Breast epithelium (tissue), 4 donors: ENCODE measurements at regions not wholly inside any gene's neighbourhood (a gene's known extent, or its start where the extent isn't known, plus 50 kb on each side); places are given as distances from the start of the nearest gene placed in this dataset.
"Not testable (repeated sequence)": the region's sequence is repeated elsewhere in the genome, so short reads cannot be mapped to it uniquely, and the experiment has no call there.

Source experiments
- DNase-seq, 2 donors: peaks; one replicate each; pipeline ENCODE4 v3.0.0-alpha.2; 2019; ENCODE audit warnings: low spot score in 2 of 2
- H3K27ac ChIP-seq, 2 donors: fragments of 200-600 bp; sonication (generic) in 1 of 2; one replicate each; pipeline ENCODE4 v1.5.1; 2016 to 2019; ENCODE audit warnings: mild to moderate bottlenecking in 1 of 2
- H3K27me3 ChIP-seq, 2 donors: fragments of 200-600 bp; sonication (generic) in 1 of 2; one replicate each; pipeline versions ENCODE4 v1.5.1 to v1.6.0; 2017 to 2019; ENCODE audit warnings: control low read depth in 1 of 2, mild to moderate bottlenecking in 1 of 2
- H3K36me3 ChIP-seq: fragments of 200-600 bp; one replicate; pipeline ENCODE4 v1.5.1; 2019
- H3K4me1 ChIP-seq, 2 donors: fragments of 200-600 bp; sonication (generic); one replicate each; pipeline ENCODE4 v1.5.1; 2016 to 2019; ENCODE audit warnings: control low read depth in 1 of 2
- H3K4me3 ChIP-seq, 3 donors: fragments of 200-600 bp; sonication (generic); 1 replicate in 2 of 3; 2 replicates in 1 of 3; pipeline ENCODE4 v1.5.1; 2016 to 2019; ENCODE audit warnings: mild to moderate bottlenecking in 3 of 3, moderate library complexity in 2 of 3
- H3K9me3 ChIP-seq, 2 donors: fragments of 200-600 bp; sonication (generic) in 1 of 2; one replicate each; pipeline ENCODE4 v1.5.1; 2016 to 2019; ENCODE audit warnings: control low read depth in 1 of 2
- POLR2A ChIP-seq: fragments of 450-650 bp; IDR thresholded peaks from one replicate; pipeline ENCODE4 v1.6.1; 2016; ENCODE audit warnings: antibody characterized with exemption, mild to moderate bottlenecking, moderate library complexity
- POLR2AphosphoS5 ChIP-seq, 3 donors: sonication (generic); formaldehyde crosslinking; IDR thresholded peaks; one replicate each; pipeline ENCODE4 v1.6.1; 2017; ENCODE audit warnings: antibody characterized with exemption in 3 of 3
- intact Hi-C: fragments of 100-400 bp; cut with DNase I; formaldehyde crosslinking; loops from one replicate; pipeline ENCODE4 v1.15.1; 2023; ENCODE audit warnings: low total_unique reads
- TF ChIP-seq, protein P1 (sequence below), 3 donors: fragments of 450-650 bp; IDR thresholded peaks; one replicate each; pipeline ENCODE4 v1.5.1; 2016 to 2017; ENCODE audit warnings: antibody characterized with exemption in 3 of 3, mild to moderate bottlenecking in 3 of 3, moderate library complexity in 3 of 3

DNA sequence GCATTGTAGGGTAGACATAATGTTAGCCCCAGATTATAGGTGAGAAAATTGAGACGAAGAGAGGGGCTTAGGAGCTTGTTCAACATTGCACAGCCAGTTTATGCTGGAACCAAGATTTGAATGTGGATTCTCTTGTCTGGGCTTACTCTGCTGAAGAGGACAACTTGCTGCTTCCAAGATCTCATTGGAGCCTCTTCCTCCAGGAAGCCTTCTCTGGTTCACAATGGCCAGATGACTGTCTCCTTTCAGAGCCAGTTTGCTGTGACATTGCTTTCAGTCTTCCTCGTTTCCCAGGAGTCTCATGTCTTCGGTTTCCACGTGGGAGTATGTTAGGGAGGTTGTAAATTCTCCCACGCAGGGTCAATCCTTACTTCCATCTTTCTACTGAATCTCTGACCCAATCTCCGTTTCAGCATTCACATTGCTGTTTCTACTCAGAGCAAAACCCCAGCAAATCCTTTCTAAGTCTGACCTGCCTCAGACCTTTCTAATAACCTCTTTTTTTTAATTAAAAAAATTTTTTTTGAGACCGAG lies 62.2 kb upstream of the LHX5 start:
- no peaks in the 10 kb centered on the region for H3K36me3 ChIP-seq
- no peaks in the 10 kb centered on the region for H3K4me1 ChIP-seq
- H3K9me3 ChIP-seq, result no peaks in the 10 kb centered on the region
- TF ChIP-seq POLR2A, result no peak
- TF ChIP-seq, protein P1, sequence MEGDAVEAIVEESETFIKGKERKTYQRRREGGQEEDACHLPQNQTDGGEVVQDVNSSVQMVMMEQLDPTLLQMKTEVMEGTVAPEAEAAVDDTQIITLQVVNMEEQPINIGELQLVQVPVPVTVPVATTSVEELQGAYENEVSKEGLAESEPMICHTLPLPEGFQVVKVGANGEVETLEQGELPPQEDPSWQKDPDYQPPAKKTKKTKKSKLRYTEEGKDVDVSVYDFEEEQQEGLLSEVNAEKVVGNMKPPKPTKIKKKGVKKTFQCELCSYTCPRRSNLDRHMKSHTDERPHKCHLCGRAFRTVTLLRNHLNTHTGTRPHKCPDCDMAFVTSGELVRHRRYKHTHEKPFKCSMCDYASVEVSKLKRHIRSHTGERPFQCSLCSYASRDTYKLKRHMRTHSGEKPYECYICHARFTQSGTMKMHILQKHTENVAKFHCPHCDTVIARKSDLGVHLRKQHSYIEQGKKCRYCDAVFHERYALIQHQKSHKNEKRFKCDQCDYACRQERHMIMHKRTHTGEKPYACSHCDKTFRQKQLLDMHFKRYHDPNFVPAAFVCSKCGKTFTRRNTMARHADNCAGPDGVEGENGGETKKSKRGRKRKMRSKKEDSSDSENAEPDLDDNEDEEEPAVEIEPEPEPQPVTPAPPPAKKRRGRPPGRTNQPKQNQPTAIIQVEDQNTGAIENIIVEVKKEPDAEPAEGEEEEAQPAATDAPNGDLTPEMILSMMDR (IDR thresholded peaks at IDR 0.05), result no peak
- no peak for TF ChIP-seq POLR2AphosphoS5 (IDR thresholded peaks at IDR 0.05)
- intact Hi-C loops, result no loop called here
- no peak overlapping the region for H3K27ac ChIP-seq
- no peak for DNase-seq
- no peak overlapping the region for H3K4me3 ChIP-seq
- peaks cover 0 to 47% of the 10 kb centered on the region in 2 donors for H3K27me3 ChIP-seq

DNA sequence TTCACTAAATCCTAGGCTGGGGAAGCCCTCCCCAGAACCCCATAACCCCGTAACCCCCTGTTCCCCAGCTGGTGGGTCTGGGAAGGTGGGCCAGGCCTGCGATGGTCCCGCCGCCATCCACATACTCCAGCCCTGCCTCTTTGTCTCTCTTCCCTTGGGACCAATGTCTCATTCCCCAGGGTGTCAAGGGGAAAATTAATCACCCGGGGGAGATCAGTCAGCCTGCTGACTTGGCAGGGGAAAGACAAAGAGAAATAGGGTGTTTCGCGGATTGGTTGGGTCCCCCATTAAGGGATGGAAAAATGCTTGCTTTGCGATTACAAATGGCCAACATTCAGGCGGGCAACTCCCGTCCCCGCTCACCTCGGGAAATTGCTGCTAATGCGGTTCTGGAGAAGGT lies 60.6 kb upstream of the LHX5 start:
- Histone ChIP-seq H3K4me1 (no peaks in the 10 kb centered on the region), H3K36me3 (no peaks in the 10 kb centered on the region), H3K27me3 (peaks cover 0 to 60% of the 10 kb centered on the region in 2 donors), H3K9me3 (no peaks in the 10 kb centered on the region), H3K4me3 (no peak overlapping the region), H3K27ac (no peak overlapping the region)
- intact Hi-C loops, result no loop called here
- no peak for DNase-seq
- TF ChIP-seq POLR2A (no peak), POLR2AphosphoS5 (IDR thresholded peaks at IDR 0.05) (no peak)
- TF ChIP-seq, protein P1 (IDR thresholded peaks at IDR 0.05), result no peak

DNA sequence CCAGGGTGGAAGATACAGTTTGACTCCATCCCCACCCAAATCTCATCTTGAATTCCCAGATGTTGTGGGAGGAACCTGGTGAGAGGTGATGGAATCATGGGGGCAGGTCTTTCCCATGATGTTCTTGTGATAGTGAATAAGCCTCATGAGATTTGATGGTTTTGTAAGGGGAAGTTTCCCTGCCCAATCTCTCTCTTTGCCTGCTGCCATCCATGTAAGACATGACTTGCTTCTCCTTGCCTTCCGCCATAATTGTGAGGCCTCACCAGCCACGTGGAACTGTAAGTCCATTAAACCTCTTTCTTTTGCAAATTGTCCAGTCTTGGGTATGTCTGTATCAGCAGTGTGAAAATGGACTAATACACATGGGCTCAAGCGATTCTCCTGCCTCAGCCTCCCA lies 59.4 kb upstream of the LHX5 start:
- H3K36me3 ChIP-seq, H3K27ac ChIP-seq, H3K4me1 ChIP-seq, H3K4me3 ChIP-seq, intact Hi-C loops, DNase-seq, H3K9me3 ChIP-seq: not testable (repeated sequence)
- H3K27me3 ChIP-seq, result peaks cover 0 to 56% of the 10 kb centered on the region in 2 donors

DNA sequence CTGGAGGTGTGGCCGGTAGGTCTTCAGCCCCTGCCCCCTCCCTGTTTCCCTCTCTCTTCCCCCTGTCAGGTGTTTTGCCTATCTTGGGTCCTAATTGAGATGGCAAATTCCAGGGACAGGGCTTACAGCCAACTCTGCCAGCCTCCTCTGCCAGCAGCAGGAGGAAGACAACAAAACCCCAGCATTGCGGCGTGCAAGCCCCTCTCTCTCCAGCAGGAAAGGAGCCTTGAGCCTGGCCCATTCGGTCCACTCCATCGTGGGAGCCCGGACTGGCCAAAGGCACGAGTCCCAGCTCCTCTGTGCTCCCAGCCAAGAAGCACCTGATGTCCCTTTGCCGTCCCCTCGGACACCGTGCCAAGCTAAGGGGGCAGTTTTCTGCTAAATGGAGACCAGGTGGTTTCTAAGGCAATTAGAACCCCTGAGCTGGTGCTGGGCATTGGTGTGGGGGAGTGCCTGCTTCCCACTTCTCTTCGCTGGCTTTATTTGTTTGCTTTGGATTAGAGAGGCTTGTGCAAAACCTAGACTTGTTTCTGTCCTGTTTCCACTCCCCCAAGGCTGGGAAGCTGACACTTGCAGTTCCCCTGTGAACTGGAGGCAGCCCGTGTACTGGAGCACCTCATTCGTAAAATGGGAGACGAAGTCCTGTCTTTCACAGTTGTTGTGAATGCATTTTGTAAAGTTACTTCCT lies 57.1 kb upstream of the LHX5 start:
- no peak overlapping the region for H3K4me3 ChIP-seq
- H3K9me3 ChIP-seq, result no peaks in the 10 kb centered on the region
- no peaks in the 10 kb centered on the region for H3K4me1 ChIP-seq
- no peak for TF ChIP-seq POLR2A
- intact Hi-C loops, result no loop called here
- peaks cover 0 to 54% of the 10 kb centered on the region in 2 donors for H3K27me3 ChIP-seq
- no peak overlapping the region for H3K27ac ChIP-seq
- DNase-seq, result no peak
- H3K36me3 ChIP-seq, result no peaks in the 10 kb centered on the region

DNA sequence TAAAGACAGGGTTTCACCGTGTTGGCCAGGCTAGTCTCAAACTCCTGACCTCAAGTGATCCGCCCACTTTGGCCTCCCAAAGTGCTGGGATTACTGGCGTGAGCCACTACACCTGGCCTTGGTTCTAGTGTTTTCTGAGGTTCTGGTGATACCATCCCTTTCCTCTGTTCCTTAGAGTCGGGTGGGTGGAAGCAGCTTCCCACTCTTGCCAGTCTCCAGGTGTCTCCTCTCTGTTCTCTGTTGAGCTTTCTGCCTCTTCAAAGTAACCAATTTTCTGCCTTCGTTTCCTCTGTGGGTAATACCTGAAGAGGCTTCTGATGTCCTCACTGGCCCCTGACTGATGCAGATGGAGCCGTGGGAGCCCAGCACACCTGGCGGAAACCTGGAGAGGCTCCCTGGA lies 53.4 kb upstream of the LHX5 start:
- peaks cover 0 to 67% of the 10 kb centered on the region in 2 donors for H3K27me3 ChIP-seq
- no peak for TF ChIP-seq POLR2AphosphoS5 (IDR thresholded peaks at IDR 0.05)
- TF ChIP-seq, protein P1 (IDR thresholded peaks at IDR 0.05), result no peak
- no peak for TF ChIP-seq POLR2A
- H3K36me3 ChIP-seq, result no peaks in the 10 kb centered on the region
- no peaks in the 10 kb centered on the region for H3K9me3 ChIP-seq
- no peak overlapping the region for H3K27ac ChIP-seq
- no peak overlapping the region for H3K4me3 ChIP-seq
- no peak for DNase-seq
- intact Hi-C loops, result no loop called here
- H3K4me1 ChIP-seq, result no peaks in the 10 kb centered on the region

DNA sequence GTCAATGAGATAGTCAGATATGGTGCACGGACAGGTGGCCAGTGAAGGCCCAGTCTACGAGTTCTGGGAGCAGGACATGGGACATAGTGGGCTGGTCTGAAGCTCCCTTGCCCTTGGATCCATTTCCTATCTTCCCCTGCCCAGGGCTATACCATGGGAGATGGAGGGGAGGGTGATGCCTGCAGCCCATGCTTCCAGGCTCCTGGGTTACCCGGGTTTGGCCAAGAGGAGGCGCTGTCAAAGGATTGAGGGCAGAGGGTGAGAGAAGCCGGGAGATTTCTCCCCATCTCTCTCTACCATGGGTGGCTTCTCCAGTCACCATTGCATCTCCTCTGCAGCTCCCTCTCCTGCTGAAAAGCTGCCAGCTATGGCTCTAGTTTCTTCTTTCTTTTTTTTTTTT lies 52.8 kb upstream of the LHX5 start:
- Histone ChIP-seq H3K27ac (no peak overlapping the region), H3K4me1 (no peaks in the 10 kb centered on the region), H3K27me3 (peaks cover 0 to 73% of the 10 kb centered on the region in 2 donors), H3K4me3 (no peak overlapping the region), H3K9me3 (no peaks in the 10 kb centered on the region), H3K36me3 (no peaks in the 10 kb centered on the region)
- intact Hi-C loops, result no loop called here
- no peak for DNase-seq
- TF ChIP-seq, protein P1 (IDR thresholded peaks at IDR 0.05), result no peak
- TF ChIP-seq POLR2AphosphoS5 (IDR thresholded peaks at IDR 0.05) (no peak), POLR2A (no peak)
